ENCODE measurements at regions not wholly inside any gene's neighbourhood (a gene's known extent, or its start where the extent isn't known, plus 50 kb on each side); places are given as distances from the start of the nearest gene placed in this dataset.

- H3K27me3 Mint-ChIP-seq (ENCODE audit: low read depth) = no peaks in the 10 kb centered on the region
Measured at GRCh38 chr2:144753416-144753815, 233.5 kb upstream of the ZEB2 start.

More at GRCh38 chr2:144753416-144753815, 233.5 kb upstream of the ZEB2 start:
- Histone ChIP-seq H2BK120ac (ENCODE audit: low read depth, low read length, poor library complexity, severe bottlenecking) (no peak overlapping the region), H3K4ac (ENCODE audit: low read depth, low read length) (no peak overlapping the region), H2AFZ (ENCODE audit: low read length) (no peak overlapping the region), H2BK5ac (ENCODE audit: insufficient read length, low read length) (no peak overlapping the region), H3K79me1 (ENCODE audit: insufficient read depth, low read depth, low read length, poor library complexity, severe bottlenecking) (no peaks in the 10 kb centered on the region), H4K91ac (ENCODE audit: insufficient read length, low read depth, low read length) (no peak overlapping the region), H3K9me3 (ENCODE audit: control insufficient read depth, low read depth, low read length) (peaks cover 5% of the 10 kb centered on the region), H2BK12ac (ENCODE audit: insufficient read length, low read depth, low read length) (no peak overlapping the region), H2BK20ac (ENCODE audit: low read depth, low read length, poor library complexity, severe bottlenecking) (no peak overlapping the region), H2AK5ac (ENCODE audit: insufficient read length, low read length) (no peak overlapping the region), H3K4me1 (ENCODE audit: insufficient read depth, low read length) (peaks cover 4% of the 10 kb centered on the region; the same call in 1 of the 2 replicates), H4K8ac (replicated peaks; ENCODE audit: insufficient read length, low read depth, low read length) (no peak overlapping the region), H3K23me2 (ENCODE audit: insufficient read length, low read depth, low read length, poor library complexity, severe bottlenecking) (no peaks in the 10 kb centered on the region), H4K5ac (ENCODE audit: insufficient read length, low read depth, low read length) (no peak overlapping the region), H3T11ph (ENCODE audit: low read length) (no peak overlapping the region), H3K9ac (ENCODE audit: extremely low read depth, insufficient read length, low read length) (no peak overlapping the region), H4K20me1 (ENCODE audit: control insufficient read depth, insufficient read depth, insufficient read length) (no peaks in the 10 kb centered on the region), H3K27me3 (ENCODE audit: insufficient read depth, low read length) (no peaks in the 10 kb centered on the region), H3K14ac (ENCODE audit: insufficient read depth, low read length) (no peak overlapping the region), H3K56ac (ENCODE audit: insufficient read length, low read depth, low read length) (no peak overlapping the region), H3K4me2 (ENCODE audit: insufficient read depth, insufficient read length, low read length) (no peak overlapping the region), H3K79me2 (ENCODE audit: insufficient read depth, low read length) (no peaks in the 10 kb centered on the region), H3K27ac (ENCODE audit: insufficient read length, low read depth, low read length) (no peak overlapping the region), H2BK15ac (ENCODE audit: low read depth, low read length) (no peak overlapping the region), H3K23ac (ENCODE audit: insufficient read length, low read depth, low read length) (no peak overlapping the region), H3K18ac (ENCODE audit: insufficient read length, low read depth, low read length) (no peak overlapping the region)
- DNase-seq = no peak
- TF ChIP-seq, protein P1, sequence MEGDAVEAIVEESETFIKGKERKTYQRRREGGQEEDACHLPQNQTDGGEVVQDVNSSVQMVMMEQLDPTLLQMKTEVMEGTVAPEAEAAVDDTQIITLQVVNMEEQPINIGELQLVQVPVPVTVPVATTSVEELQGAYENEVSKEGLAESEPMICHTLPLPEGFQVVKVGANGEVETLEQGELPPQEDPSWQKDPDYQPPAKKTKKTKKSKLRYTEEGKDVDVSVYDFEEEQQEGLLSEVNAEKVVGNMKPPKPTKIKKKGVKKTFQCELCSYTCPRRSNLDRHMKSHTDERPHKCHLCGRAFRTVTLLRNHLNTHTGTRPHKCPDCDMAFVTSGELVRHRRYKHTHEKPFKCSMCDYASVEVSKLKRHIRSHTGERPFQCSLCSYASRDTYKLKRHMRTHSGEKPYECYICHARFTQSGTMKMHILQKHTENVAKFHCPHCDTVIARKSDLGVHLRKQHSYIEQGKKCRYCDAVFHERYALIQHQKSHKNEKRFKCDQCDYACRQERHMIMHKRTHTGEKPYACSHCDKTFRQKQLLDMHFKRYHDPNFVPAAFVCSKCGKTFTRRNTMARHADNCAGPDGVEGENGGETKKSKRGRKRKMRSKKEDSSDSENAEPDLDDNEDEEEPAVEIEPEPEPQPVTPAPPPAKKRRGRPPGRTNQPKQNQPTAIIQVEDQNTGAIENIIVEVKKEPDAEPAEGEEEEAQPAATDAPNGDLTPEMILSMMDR (conservative IDR thresholded peaks at IDR 0.05) = no peak
- Mint-ChIP-seq H3K27ac (no peak overlapping the region), H3K36me3 (ENCODE audit: insufficient read depth in 1 of 3, low read depth in 3 of 3) (peaks cover 16 to 32% (median 25%) of the 10 kb centered on the region in 3 experiments), H3K4me3 (no peak overlapping the region), H3K4me1 (peaks cover 6 to 10% of the 10 kb centered on the region in 2 experiments), H3K9me3 (peaks cover 26 to 28% of the 10 kb centered on the region in 2 experiments)
- 100% methylated on average over 1 of the region's 3 CpGs for WGBS (ENCODE audit: extremely low coverage, insufficient read length, low lambda C conversion rate)
